ENCODE measurements at regions not wholly inside any gene's neighbourhood (a gene's known extent, or its start where the extent isn't known, plus 50 kb on each side); places are given as distances from the start of the nearest gene placed in this dataset.

- no peak for DNase-seq (ENCODE audit: unreplicated experiment)
- intact Hi-C loops (cut with micrococcal nuclease) = no loop called here
These were observed 107.9 kb upstream of the NDUFV2 start for GRCh38 chr18:8994603-8995002.

GRCh38 chr18:8995096-8995495, 107.4 kb upstream of the NDUFV2 start:
- no peaks in the 10 kb centered on the region for H3K36me3 Mint-ChIP-seq (ENCODE audit: insufficient read depth, unreplicated experiment)
- H3K27me3 Mint-ChIP-seq (ENCODE audit: insufficient read depth, unreplicated experiment) = no peaks in the 10 kb centered on the region
- no peak overlapping the region for H3K27ac Mint-ChIP-seq (ENCODE audit: low read depth, unreplicated experiment)
- ChIA-PET CTCF (interaction anchor here (1.2 to 2.9 kb wide), 2 partner anchors 8 to 350 kb away, joined by 4 to 27 read pairs; no protein-coding TSS in a partner anchor), POLR2A (interaction anchor here (1.0 to 1.4 kb wide), 2 partner anchors 8 to 22 kb away, joined by 3 read pairs; no protein-coding TSS in a partner anchor)
- no peak overlapping the region for H3K4me3 Mint-ChIP-seq (ENCODE audit: unreplicated experiment)
- TF ChIP-seq, protein P1, sequence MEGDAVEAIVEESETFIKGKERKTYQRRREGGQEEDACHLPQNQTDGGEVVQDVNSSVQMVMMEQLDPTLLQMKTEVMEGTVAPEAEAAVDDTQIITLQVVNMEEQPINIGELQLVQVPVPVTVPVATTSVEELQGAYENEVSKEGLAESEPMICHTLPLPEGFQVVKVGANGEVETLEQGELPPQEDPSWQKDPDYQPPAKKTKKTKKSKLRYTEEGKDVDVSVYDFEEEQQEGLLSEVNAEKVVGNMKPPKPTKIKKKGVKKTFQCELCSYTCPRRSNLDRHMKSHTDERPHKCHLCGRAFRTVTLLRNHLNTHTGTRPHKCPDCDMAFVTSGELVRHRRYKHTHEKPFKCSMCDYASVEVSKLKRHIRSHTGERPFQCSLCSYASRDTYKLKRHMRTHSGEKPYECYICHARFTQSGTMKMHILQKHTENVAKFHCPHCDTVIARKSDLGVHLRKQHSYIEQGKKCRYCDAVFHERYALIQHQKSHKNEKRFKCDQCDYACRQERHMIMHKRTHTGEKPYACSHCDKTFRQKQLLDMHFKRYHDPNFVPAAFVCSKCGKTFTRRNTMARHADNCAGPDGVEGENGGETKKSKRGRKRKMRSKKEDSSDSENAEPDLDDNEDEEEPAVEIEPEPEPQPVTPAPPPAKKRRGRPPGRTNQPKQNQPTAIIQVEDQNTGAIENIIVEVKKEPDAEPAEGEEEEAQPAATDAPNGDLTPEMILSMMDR (IDR thresholded peaks at IDR 0.05; ENCODE audit: unreplicated experiment) = no peak
- DNase-seq (ENCODE audit: unreplicated experiment) = no peak
- H3K4me1 Mint-ChIP-seq (ENCODE audit: insufficient read depth, unreplicated experiment) = peaks cover 18% of the 10 kb centered on the region
- no peaks in the 10 kb centered on the region for H3K9me3 Mint-ChIP-seq (ENCODE audit: unreplicated experiment)
- no TSS peak for BruUV-seq (replicated peaks)
- intact Hi-C loops (cut with micrococcal nuclease) = no loop called here

More at GRCh38 chr18:8994603-8995002, 107.9 kb upstream of the NDUFV2 start:
- Mint-ChIP-seq H3K36me3 (ENCODE audit: insufficient read depth, unreplicated experiment) (no peaks in the 10 kb centered on the region), H3K4me1 (ENCODE audit: insufficient read depth, unreplicated experiment) (peaks cover 22% of the 10 kb centered on the region), H3K4me3 (ENCODE audit: unreplicated experiment) (no peak overlapping the region), H3K27me3 (ENCODE audit: insufficient read depth, unreplicated experiment) (no peaks in the 10 kb centered on the region), H3K9me3 (ENCODE audit: unreplicated experiment) (no peaks in the 10 kb centered on the region), H3K27ac (ENCODE audit: low read depth, unreplicated experiment) (no peak overlapping the region)
- ChIA-PET CTCF (interaction anchor here (1.2 kb wide), 1 partner anchor 350 kb away, joined by 4 read pairs; no protein-coding TSS in a partner anchor), POLR2A (interaction anchor here (1.0 to 1.1 kb wide), 2 partner anchors 18 to 22 kb away, joined by 3 read pairs; no protein-coding TSS in a partner anchor)
- TF ChIP-seq, protein P1 (IDR thresholded peaks at IDR 0.05; ENCODE audit: unreplicated experiment) = no peak
- BruUV-seq (replicated peaks) = no TSS peak

GRCh38 chr18:8996771-8997432, 105.6 kb upstream of the NDUFV2 start:
- intact Hi-C loops (cut with micrococcal nuclease) = no loop called here
- Mint-ChIP-seq H3K27me3 (ENCODE audit: insufficient read depth, unreplicated experiment) (no peaks in the 10 kb centered on the region), H3K9me3 (ENCODE audit: unreplicated experiment) (no peaks in the 10 kb centered on the region), H3K36me3 (ENCODE audit: insufficient read depth, unreplicated experiment) (no peaks in the 10 kb centered on the region), H3K27ac (ENCODE audit: low read depth, unreplicated experiment) (no peak overlapping the region), H3K4me1 (ENCODE audit: insufficient read depth, unreplicated experiment) (peaks cover 16% of the 10 kb centered on the region), H3K4me3 (ENCODE audit: unreplicated experiment) (no peak overlapping the region)
- DNase-seq (ENCODE audit: unreplicated experiment) = peak; percentile 38
- CTCF ChIA-PET = interaction anchor here (0.6 to 2.9 kb wide), 4 partner anchors 9 to 630 kb away, joined by 3 to 27 read pairs (median 4); no protein-coding TSS in a partner anchor
- POLR2A ChIA-PET = interaction anchor here (0.6 to 1.0 kb wide), 3 partner anchors 9 to 151 kb away, joined by 3 read pairs; no protein-coding TSS in a partner anchor
- TF ChIP-seq, protein P1 (IDR thresholded peaks at IDR 0.05; ENCODE audit: unreplicated experiment) = no peak
- no TSS peak for BruUV-seq (replicated peaks)

GRCh38 chr18:8997634-8998033, 104.9 kb upstream of the NDUFV2 start:
- Mint-ChIP-seq H3K9me3 (ENCODE audit: unreplicated experiment) (peaks cover 3% of the 10 kb centered on the region), H3K4me3 (ENCODE audit: unreplicated experiment) (no peak overlapping the region), H3K4me1 (ENCODE audit: insufficient read depth, unreplicated experiment) (peaks cover 16% of the 10 kb centered on the region), H3K36me3 (ENCODE audit: insufficient read depth, unreplicated experiment) (no peaks in the 10 kb centered on the region), H3K27me3 (ENCODE audit: insufficient read depth, unreplicated experiment) (no peaks in the 10 kb centered on the region), H3K27ac (ENCODE audit: low read depth, unreplicated experiment) (no peak overlapping the region)
- intact Hi-C loops (cut with micrococcal nuclease) = no loop called here
- ChIA-PET CTCF (interaction anchor here (0.6 to 2.9 kb wide), 5 partner anchors 10 to 631 kb away, joined by 3 to 27 read pairs (median 3); no protein-coding TSS in a partner anchor), POLR2A (interaction anchor here (1.0 kb wide), 1 partner anchor 10 kb away, joined by 3 read pairs; no protein-coding TSS in a partner anchor)
- no TSS peak for BruUV-seq (replicated peaks)
- TF ChIP-seq, protein P1 (IDR thresholded peaks at IDR 0.05; ENCODE audit: unreplicated experiment) = no peak
- DNase-seq (ENCODE audit: unreplicated experiment) = no peak

Measured in MCF 10A (cell line).